WTC11 (cell line): ENCODE measurements at regions not wholly inside any gene's neighbourhood (a gene's known extent, or its start where the extent isn't known, plus 50 kb on each side); places are given as distances from the start of the nearest gene placed in this dataset.

Source experiments
- ATAC-seq: fragments of 200-7000 bp; cut with Tn5 transposase; 2 replicates; pipeline ENCODE4 v1.10.0; 2021; ENCODE audit warnings: mild to moderate bottlenecking, moderate library complexity
- CTCF ChIA-PET: fragments of 300-600 bp; sonication (Branson Sonifier 250); formaldehyde crosslinking; loops from one replicate; lab custom pipeline; 2021; ENCODE audit warnings: antibody characterized with exemption; lab: Charles Lee
- POLR2A ChIA-PET: fragments of 350-600 bp; sonication (Branson Sonifier 250); formaldehyde crosslinking; loops from one replicate; lab custom pipeline; 2021; ENCODE audit warnings: antibody characterized with exemption; lab: Charles Lee
- DNase-seq: peaks from one replicate; pipeline ENCODE4 v3.0.0; 2021; ENCODE audit warnings: low spot score
- H3K27ac Mint-ChIP-seq: 2 replicates; pipeline ENCODE4 v1.8.0; 2021; ENCODE audit warnings: mixed read lengths
- H3K27me3 Mint-ChIP-seq: 2 replicates; pipeline ENCODE4 v1.8.0; 2021; ENCODE audit warnings: low read depth, mild to moderate bottlenecking, moderate library complexity, mixed read lengths
- H3K36me3 Mint-ChIP-seq: 2 replicates; pipeline ENCODE4 v1.8.0; 2021; ENCODE audit warnings: mixed read lengths
- H3K4me1 Mint-ChIP-seq: 2 replicates; pipeline ENCODE4 v1.8.0; 2022; ENCODE audit warnings: mixed read lengths
- H3K4me3 Mint-ChIP-seq: 2 replicates; pipeline ENCODE4 v1.8.0; 2021; ENCODE audit warnings: mild to moderate bottlenecking, moderate library complexity, mixed read lengths
- H3K9me3 Mint-ChIP-seq: 2 replicates; pipeline ENCODE4 v1.8.0; 2021; ENCODE audit warnings: mixed read lengths
- AFF4 ChIP-seq: sonication (generic); formaldehyde crosslinking; IDR thresholded peaks from 2 replicates; pipeline ENCODE4 v1.8.1; 2023; ENCODE audit warnings: mild to moderate bottlenecking, missing genetic modification reagents, borderline replicate concordance
- E2F1 ChIP-seq: sonication (generic); formaldehyde crosslinking; IDR thresholded peaks from 2 replicates; pipeline ENCODE4 v1.8.0; 2022; ENCODE audit warnings: mild to moderate bottlenecking, missing genetic modification reagents
- ELF4 ChIP-seq: sonication (generic); formaldehyde crosslinking; IDR thresholded peaks from 2 replicates; pipeline ENCODE4 v1.8.1; 2022; ENCODE audit warnings: low read depth, mild to moderate bottlenecking, moderate library complexity, missing genetic modification reagents
- ERG ChIP-seq: fragments of 250-450 bp; sonication (Bioruptor Pico); IDR thresholded peaks from 2 replicates; pipeline ENCODE4 v1.8.0; 2021; ENCODE audit warnings: mild to moderate bottlenecking
- FOXK1 ChIP-seq: sonication (generic); formaldehyde crosslinking; IDR thresholded peaks from 2 replicates; pipeline ENCODE4 v1.8.0; 2022; ENCODE audit warnings: mild to moderate bottlenecking, moderate library complexity, missing genetic modification reagents
- GTF2I ChIP-seq: fragments of 250-450 bp; sonication (Bioruptor Pico); conservative IDR thresholded peaks from 2 replicates; pipeline ENCODE4 v1.4.0; 2021; ENCODE audit warnings: mild to moderate bottlenecking
- IRF2 ChIP-seq: sonication (generic); formaldehyde crosslinking; IDR thresholded peaks from 2 replicates; pipeline ENCODE4 v1.8.0; 2022; ENCODE audit warnings: low read depth, missing genetic modification reagents, borderline replicate concordance
- JAZF1 ChIP-seq: fragments of 250-450 bp; sonication (Bioruptor Pico); IDR thresholded peaks from 2 replicates; pipeline ENCODE4 v1.9.0; 2021; ENCODE audit warnings: moderate library complexity, mild to moderate bottlenecking, inconsistent platforms
- PREB ChIP-seq: sonication (generic); formaldehyde crosslinking; IDR thresholded peaks from 2 replicates; pipeline ENCODE4 v1.8.1; 2022; ENCODE audit warnings: mild to moderate bottlenecking, missing genetic modification reagents, moderate library complexity, borderline replicate concordance
- PRRX2 ChIP-seq: fragments of 250-450 bp; sonication (Bioruptor Pico); IDR thresholded peaks from 2 replicates; pipeline ENCODE4 v1.8.0; 2021; ENCODE audit warnings: mild to moderate bottlenecking
- RELA ChIP-seq: sonication (generic); formaldehyde crosslinking; IDR thresholded peaks from 2 replicates; pipeline ENCODE4 v1.8.1; 2022; ENCODE audit warnings: missing genetic modification reagents, mild to moderate bottlenecking, borderline replicate concordance
- STAT6 ChIP-seq: sonication (generic); formaldehyde crosslinking; conservative IDR thresholded peaks from 2 replicates; pipeline ENCODE4 v1.8.1; 2023; ENCODE audit warnings: mild to moderate bottlenecking, low read depth, missing genetic modification reagents, moderate library complexity
- ZMAT4 ChIP-seq: fragments of 250-450 bp; sonication (Bioruptor Pico); IDR thresholded peaks from 2 replicates; pipeline ENCODE4 v1.9.0; 2021; ENCODE audit warnings: mild to moderate bottlenecking
- ZNF317 ChIP-seq: sonication (generic); formaldehyde crosslinking; IDR thresholded peaks from 2 replicates; pipeline ENCODE4 v1.8.1; 2023; ENCODE audit warnings: low read depth, mild to moderate bottlenecking, moderate library complexity, missing genetic modification reagents, borderline replicate concordance
- ZNF396 ChIP-seq: fragments of 250-450 bp; sonication (Bioruptor Pico); IDR thresholded peaks from 2 replicates; pipeline ENCODE4 v1.8.0; 2021; ENCODE audit warnings: mild to moderate bottlenecking, moderate library complexity, borderline replicate concordance
- ZNF416 ChIP-seq: fragments of 250-450 bp; sonication (Bioruptor Pico); IDR thresholded peaks from 2 replicates; pipeline ENCODE4 v1.9.0; 2021; ENCODE audit warnings: mild to moderate bottlenecking, inconsistent platforms
- ZNF425 ChIP-seq: fragments of 250-450 bp; sonication (Bioruptor Pico); conservative IDR thresholded peaks from 2 replicates; pipeline ENCODE4 v1.9.0; 2021; ENCODE audit warnings: mild to moderate bottlenecking

GRCh38 chr16:85391769-85392583, 221.1 kb upstream of the GSE1 start:
- Mint-ChIP-seq H3K9me3 (peaks cover 7% of the 10 kb centered on the region; the same call in 1 of the 2 replicates), H3K36me3 (no peaks in the 10 kb centered on the region), H3K27ac (no peak overlapping the region), H3K4me3 (no peak overlapping the region), H3K4me1 (peaks cover 30% of the 10 kb centered on the region), H3K27me3 (no peaks in the 10 kb centered on the region)
- ATAC-seq (no peak), DNase-seq (peak; percentile 4)
- ChIA-PET POLR2A (no interaction called here), CTCF (interaction anchor here (0.6 to 14.8 kb wide), 6 partner anchors 11 to 427 kb away, joined by 3 to 229 read pairs (median 10); no protein-coding TSS in a partner anchor)
- no peak for TF ChIP-seq RELA (CRISPR knock-in tag)
- no peak for TF ChIP-seq AFF4
- TF ChIP-seq JAZF1 (CRISPR knock-in tag), result no peak
- TF ChIP-seq ZNF425, result no peak
- TF ChIP-seq ZNF396 (CRISPR knock-in tag), result no peak
- no peak for TF ChIP-seq ZMAT4 (CRISPR knock-in tag)
- no peak for TF ChIP-seq GTF2I
- TF ChIP-seq FOXK1 (CRISPR knock-in tag), result no peak
- no peak for TF ChIP-seq PRRX2
- no peak for TF ChIP-seq E2F1 (CRISPR knock-in tag)
- no peak for TF ChIP-seq ZNF317 (CRISPR knock-in tag)
- TF ChIP-seq ERG, result no peak
- TF ChIP-seq ZNF416, result no peak
- no peak for TF ChIP-seq STAT6
- TF ChIP-seq ELF4 (CRISPR knock-in tag), result no peak
- no peak for TF ChIP-seq IRF2 (CRISPR knock-in tag)
- no peak for TF ChIP-seq PREB (CRISPR knock-in tag)
